ENCODE measurements at regions not wholly inside any gene's neighbourhood (a gene's known extent, or its start where the extent isn't known, plus 50 kb on each side); places are given as distances from the start of the nearest gene placed in this dataset.

DNA sequence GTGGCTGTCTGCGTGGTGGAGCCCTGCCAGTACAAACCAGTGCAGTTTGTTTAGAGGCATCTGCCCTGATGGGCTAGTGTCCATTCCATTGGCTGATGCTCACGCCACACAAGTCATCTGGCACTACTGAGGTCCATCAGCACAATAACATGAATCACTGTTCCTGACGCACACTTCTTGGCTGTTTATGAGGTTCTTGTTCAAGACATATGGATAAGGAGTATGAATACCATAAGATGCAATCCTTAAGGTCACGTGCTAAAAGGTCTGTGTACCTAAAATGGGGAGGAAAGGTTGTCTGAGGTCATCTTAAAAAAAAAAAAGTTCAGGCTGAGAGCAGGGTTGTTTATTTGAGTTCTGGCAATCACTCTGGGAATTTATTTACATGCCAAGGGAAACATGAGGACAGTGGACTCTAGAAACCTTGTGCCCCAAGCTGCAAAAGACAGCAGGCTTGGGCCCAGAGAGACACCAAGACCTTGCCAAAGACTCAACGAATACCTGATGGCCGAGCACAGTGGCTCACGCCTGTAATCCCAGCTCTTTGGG lies 54.1 kb upstream of the SHLD1 start:
- TF ChIP-seq, protein P1, sequence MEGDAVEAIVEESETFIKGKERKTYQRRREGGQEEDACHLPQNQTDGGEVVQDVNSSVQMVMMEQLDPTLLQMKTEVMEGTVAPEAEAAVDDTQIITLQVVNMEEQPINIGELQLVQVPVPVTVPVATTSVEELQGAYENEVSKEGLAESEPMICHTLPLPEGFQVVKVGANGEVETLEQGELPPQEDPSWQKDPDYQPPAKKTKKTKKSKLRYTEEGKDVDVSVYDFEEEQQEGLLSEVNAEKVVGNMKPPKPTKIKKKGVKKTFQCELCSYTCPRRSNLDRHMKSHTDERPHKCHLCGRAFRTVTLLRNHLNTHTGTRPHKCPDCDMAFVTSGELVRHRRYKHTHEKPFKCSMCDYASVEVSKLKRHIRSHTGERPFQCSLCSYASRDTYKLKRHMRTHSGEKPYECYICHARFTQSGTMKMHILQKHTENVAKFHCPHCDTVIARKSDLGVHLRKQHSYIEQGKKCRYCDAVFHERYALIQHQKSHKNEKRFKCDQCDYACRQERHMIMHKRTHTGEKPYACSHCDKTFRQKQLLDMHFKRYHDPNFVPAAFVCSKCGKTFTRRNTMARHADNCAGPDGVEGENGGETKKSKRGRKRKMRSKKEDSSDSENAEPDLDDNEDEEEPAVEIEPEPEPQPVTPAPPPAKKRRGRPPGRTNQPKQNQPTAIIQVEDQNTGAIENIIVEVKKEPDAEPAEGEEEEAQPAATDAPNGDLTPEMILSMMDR (IDR thresholded peaks at IDR 0.05) = no peak
- no peak for TF ChIP-seq POLR2A (IDR thresholded peaks at IDR 0.05)
